Gastroesophageal sphincter (tissue), 2 donors: ENCODE measurements at regions not wholly inside any gene's neighbourhood (a gene's known extent, or its start where the extent isn't known, plus 50 kb on each side); places are given as distances from the start of the nearest gene placed in this dataset.

ENCODE experiments used
- EP300 ChIP-seq: sonication (generic); formaldehyde crosslinking; IDR thresholded peaks from one replicate; pipeline ENCODE4 v1.6.1; 2017; ENCODE audit warnings: antibody characterized with exemption, mild to moderate bottlenecking
- POLR2A ChIP-seq, 2 donors: fragments of 450-650 bp; IDR thresholded peaks; one replicate each; pipeline ENCODE4 v1.6.1; 2017; ENCODE audit warnings: antibody characterized with exemption in 2 of 2, mild to moderate bottlenecking in 2 of 2, moderate library complexity in 1 of 2
- POLR2AphosphoS5 ChIP-seq: sonication (generic); formaldehyde crosslinking; IDR thresholded peaks from one replicate; pipeline ENCODE4 v1.6.1; 2017; ENCODE audit warnings: antibody characterized with exemption

DNA sequence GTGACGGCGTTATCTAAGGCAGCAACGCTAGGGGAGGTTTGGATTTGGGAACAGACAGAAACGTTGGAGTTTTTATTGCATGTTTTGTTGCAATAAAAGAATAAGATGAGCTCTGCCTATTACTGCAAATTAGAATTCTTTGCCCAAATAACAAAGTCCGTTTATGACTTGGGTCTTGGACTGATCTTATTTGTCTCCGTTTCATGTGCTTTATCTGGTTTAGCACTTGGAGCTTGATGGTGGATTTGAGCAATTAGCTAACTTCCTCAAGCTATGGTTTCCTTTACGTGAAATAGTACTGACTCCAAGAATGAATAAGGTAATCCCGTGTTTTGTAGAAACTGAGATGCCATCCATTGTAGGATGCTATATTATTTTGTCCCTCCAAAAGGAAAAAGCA lies 233.0 kb upstream of the IRX5 start:
- TF ChIP-seq EP300 (no peak), POLR2A (IDR thresholded peaks at IDR 0.05) (no peak), POLR2AphosphoS5 (no peak)
